HG03060 (cell line): ENCODE measurements at regions not wholly inside any gene's neighbourhood (a gene's known extent, or its start where the extent isn't known, plus 50 kb on each side); places are given as distances from the start of the nearest gene placed in this dataset.

Source experiments
- ATAC-seq: cut with Tn5 transposase; IDR thresholded peaks from one replicate; pipeline ENCODE4 v1.9.1; 2021; ENCODE audit warnings: low read depth, moderate number of reproducible peaks; ENCODE audit not compliant: unreplicated experiment

DNA sequence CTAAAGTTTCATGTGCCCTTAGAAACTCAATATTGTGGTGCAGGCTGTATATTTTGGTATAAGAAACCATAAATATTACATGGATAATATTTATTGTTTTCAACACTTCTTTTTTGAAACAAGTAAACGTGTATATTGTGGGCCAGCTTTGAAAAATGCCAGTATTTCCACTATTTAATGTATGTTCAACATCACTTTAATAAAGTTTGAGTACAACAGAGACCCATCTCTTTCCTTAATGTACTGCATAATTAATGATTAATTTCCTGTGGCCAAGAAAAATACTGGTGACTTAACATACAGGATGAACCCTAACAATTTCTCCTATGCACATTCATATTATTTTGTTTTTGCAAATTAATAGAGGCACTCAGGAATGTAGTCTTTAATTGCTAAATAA lies 2891.5 kb downstream of the PCDH9 start:
- no peak for ATAC-seq

DNA sequence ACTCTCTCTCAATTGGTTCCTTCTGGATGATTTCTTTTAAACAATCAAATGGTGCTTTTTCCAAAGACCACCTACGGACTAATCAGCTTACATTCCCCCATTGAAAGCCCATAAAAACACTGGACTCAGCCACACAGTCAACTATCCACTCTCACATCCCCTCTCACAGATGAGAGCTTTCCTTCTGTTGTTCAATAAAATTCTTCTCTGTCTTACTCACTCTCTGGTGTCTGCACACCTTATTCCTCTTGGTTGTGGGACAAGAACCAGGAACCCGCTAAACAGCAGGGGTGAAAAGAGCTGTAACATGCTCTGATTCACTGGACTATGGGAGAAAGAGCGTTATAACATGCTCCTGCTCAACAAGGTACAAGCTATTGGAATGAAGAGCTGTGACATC lies 2896.2 kb downstream of the PCDH9 start:
- ATAC-seq: no peak

DNA sequence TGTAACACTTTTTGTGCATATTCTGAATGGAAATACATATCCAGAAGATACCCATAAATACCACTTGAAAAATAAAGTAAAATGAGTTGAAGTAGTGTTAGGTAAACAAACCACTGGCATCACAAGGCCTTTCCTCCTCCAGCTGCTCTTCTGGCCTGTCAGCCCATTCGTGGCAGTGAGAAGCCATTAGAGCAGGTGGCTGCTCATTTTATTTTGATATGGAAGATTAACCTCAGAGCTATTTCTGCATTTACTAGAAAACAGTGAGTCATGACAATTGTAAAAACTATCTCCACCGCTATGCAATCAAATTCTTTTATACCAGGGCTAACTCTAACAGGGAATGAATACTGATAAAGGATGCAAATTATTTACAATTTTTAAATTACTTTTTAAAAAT lies 2898.1 kb downstream of the PCDH9 start:
- no peak for ATAC-seq

DNA sequence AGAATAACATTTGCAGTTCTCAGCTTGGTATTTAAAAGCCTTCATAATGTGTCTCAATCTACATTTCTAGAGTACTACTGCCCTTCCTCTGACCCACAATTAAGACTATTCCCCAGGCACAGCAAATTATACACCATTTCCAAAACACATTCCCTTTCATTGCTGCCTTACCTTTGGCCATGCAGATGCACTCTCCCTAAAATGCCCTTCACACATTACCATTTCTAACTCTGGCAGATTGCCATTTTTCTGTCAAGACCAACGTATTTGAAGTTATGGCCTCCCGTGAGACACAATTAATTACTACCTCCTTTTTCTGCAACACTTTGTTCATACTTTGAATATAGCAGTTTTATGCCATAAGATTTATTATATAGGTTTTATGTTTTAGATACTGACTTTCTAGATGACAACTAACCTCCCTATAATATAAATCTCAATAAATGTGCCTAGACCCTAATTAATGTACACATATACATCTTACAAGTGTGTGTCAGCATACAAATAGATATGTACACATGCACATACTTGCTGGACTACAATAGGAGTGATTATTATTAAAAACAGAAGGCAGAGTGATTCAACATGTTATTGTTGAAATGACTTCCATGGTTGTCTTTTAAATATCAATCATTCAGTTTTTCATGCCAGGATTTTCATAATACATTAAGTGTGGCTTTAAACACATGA lies 2902.5 kb downstream of the PCDH9 start:
- ATAC-seq: no peak

DNA sequence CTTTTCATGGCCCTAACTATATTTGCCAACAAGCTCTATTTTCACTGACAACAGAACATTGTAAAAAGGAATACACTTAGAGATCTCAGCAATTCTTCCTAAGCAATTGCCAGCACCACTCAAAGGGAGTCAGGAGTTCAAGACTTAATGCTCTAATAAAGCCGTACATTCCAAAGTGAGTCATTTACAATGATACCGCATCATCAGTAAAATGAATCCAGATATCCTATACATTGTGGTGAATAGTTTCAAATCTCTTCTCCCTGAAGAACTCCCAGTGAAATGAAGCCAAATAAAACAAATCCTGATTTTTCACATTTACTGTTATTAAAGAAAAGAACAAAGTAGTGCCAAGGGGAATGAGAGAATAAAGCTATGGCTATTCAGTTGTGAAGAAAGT lies 2898.7 kb upstream of the PCDH20 start:
- ATAC-seq: no peak

DNA sequence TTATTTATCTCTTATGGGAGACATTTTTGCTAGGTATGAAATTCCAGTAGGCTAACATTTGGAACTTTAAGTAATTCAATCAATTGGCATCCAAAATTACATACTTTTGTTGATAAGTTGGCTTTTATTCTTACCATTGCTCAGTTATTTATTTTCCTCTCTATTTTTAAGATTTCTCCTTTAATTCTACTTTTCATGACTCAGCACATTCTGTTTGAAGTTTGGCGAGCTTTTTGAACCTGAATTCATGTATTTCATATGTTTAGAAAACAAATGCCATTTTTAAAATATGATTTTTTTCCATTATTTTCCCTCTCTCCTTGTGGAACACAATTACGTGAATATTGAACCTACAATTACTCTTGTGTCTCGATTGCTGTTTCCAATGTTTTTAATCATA lies 2896.3 kb upstream of the PCDH20 start:
- no peak for ATAC-seq

DNA sequence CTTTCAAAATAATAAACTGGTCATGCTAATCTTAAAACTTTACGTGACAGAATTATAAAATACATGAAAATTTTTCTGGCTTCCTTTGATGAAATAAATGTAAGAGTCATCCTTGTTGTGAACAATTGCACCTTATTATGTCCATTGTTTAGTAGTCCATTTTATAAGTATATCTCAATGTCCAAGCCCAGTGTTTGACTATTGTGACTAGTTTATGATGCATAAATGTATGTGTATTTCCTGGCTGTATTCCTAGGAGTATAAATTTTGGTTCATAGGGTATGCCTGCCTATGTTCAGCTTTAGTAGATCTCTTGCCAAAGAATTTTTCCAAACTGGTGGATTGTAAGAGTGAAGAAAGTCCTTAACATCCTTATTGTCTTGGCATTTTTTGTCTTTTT lies 2895.5 kb upstream of the PCDH20 start:
- no peak for ATAC-seq

DNA sequence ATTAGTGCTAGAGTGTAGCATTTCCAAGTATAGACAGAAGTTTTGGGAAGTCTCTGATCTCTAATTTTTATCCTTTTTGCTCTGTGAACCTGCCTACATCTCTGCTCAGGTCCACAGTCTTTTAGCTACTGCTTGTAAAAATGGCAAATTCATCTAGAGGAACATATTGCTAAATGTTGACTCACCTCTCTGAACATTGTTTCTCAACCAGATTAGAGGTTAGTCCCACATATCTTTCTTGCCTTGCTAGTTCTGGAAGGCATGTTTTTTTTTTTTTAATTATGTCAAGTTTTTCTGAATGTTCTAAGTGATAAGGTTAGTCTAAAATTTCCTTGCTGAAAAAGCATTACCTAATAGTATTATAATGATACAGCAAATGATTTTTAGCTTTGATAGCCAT lies 2889.6 kb upstream of the PCDH20 start:
- no peak for ATAC-seq

DNA sequence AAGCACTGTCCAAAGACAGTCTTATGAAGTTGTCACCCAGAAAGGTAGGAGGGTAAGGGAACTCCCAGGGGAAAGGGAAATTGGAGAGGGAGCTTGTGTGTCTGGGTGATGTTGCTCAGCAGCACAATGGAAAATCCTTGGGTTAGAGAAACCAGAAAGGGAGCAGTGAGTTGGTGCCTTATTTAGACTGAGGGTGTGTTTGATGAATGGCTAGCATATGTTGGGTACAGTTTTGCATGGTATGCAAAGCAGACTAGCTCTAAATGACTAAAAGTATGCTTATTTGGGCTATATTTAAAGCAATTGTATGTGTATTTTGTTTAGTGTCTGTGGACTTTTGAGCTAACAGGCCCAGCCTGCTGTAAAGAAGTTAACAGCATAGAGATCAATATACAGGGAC lies 2884.6 kb upstream of the PCDH20 start:
- ATAC-seq: no peak

DNA sequence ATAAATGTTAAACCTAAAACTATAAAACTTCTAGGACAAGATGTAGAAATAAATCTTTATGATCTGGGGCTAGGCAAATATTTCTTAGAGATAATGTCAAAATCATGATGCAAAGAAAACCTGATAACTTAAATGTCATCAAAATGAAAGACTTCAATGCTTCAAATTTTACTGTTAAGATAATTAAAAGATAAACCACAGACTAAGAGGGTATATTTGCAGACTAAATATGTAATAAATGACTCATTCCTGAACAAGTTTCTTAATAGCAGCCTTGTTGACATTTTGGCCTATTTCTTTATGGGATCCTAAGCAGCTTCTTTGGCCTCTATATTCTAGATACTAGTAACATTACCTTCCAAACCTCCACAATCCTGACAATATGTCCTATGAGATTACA lies 2878.3 kb upstream of the PCDH20 start:
- ATAC-seq: no peak

DNA sequence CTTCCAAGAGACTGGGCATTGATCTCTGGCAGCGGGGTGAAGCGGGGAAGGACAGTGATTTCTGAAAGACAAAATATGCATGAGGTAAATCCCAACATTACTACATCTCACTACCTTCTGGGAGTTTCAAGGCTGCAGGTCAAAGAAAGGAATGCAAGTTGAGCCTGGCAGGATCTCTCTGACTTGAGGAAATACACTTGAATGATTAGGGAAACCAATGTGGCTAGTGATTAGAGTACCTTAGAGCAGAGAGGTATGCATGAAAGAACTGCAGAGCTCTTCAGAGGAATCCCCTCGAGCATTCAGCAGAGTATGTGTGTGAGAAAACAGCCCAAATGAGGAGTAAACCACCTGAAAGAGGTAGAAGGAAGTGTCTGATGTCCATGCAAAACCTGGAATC lies 2874.1 kb upstream of the PCDH20 start:
- no peak for ATAC-seq

DNA sequence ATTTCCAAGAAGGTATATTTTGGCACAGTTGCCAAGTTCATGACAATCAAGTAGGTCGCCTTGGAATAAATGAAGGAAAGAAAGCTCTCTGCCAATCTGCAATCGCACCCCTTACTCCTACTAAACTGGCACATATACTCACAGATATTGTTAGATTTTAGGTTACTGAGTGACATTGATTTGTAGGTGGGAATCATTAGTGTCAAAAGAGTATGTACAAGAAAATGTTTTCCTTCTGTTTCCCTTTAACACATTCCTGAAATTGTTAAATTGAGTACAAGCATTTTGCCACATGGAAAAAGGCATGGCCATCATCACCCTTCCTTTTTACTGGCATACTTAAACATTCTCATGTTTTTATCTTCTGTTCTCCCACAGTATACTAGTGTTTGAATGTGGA lies 2868.3 kb upstream of the PCDH20 start:
- no peak for ATAC-seq

DNA sequence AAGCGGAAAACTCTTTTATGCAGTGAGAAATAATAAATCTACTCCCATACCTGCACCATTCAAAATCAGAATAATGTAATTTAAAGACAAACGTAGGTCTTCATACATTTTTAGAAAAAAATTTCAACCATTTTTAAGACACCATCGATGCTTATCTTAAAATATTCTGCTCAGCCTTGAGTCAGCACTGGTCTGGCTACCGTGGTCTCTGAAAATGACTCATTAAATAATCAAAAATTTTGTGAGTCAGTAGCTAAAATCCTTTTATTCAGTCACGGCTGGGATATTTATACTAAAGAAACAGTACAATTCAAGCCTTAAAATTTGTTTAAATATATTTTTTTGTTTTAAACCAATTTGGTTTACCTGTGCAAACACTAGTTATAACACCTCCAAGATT lies 2862.8 kb upstream of the PCDH20 start:
- ATAC-seq: no peak

DNA sequence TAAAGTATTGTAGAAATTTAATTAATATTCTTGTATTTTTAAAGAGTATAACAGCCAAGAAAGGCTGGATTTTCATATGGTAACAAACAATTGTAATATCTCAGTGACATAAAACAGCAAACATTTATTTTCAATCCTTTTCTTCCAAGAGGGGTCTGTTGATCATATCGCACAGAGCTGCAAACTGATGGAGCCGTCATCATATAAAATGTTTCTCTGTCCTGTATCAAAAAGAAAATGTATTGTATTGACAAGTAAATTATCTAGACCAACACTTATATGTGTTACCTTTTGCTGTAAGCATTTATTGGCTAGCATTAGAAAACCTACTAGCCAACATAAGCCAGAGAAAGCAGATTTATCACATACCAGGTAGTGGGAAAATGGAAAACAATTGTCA lies 2861.4 kb upstream of the PCDH20 start:
- ATAC-seq: no peak

DNA sequence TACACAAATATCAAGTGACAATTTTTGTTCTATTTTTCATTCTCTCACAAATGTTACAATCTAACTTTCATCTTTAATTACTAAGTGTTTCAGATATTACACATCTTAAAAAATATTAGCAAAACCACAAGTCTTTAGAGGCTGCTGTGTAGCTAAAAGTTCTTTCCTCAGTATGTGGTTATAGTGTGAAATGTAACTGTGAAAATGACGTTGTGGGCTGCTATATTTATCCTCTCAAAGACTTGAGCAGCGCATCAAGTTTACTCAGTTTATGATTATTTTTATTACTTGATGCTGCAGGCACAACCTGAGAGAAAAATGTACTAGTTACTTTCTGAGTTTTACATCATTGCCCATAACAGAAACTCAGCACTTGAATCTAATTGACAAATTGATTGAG lies 2860.6 kb upstream of the PCDH20 start:
- ATAC-seq: no peak

DNA sequence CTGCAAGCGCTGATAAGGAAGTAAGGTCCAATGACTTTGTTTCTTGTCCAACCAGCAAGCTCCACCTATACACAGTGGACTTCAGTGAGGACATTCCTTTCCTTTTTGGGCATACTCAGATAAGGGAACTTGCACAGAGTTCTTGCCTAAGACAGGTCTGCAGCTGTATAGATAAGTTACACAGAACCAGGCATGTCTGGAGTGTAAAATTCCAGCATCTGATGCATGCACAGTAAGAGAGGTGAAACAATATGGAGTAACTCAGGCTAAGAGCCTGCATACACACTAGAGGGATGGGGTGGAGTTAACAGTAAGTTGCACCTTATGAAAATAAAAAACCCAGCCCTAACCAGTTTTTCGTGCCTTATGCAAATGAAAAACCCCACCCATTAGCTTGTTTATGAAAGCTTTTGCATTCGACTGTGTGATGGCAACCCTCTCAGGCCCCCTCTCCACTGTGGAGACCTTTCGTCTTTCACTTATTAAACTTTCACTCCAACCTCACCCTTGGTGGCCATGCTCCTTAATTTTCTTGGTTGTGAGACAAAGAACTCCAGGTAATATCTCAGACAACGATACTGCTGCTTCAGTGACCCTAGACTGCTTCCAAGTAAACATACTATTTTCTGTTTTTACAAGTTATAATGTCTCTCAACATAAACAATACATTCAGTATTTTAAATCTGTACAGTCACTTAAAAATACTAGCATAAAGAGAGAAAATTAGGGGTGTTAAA lies 2859.0 kb upstream of the PCDH20 start:
- no peak for ATAC-seq

DNA sequence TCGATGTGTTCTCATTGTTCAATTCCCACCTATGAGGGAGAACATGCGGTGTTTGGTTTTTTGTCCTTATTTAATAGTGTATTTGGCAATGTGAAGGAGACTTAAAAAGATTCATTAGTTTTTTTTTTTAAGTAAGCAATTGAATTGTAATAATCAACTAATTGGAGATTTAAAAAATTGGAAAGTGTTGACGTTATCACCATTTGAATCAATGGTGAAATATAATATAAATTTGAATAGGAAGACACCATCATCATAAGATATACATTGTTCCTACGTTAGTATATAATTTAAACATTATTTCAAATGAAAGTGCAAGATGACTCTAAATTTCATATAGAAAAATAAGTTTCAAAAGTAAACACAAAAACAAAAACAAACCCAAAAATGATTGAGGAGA lies 2858.1 kb upstream of the PCDH20 start:
- no peak for ATAC-seq

DNA sequence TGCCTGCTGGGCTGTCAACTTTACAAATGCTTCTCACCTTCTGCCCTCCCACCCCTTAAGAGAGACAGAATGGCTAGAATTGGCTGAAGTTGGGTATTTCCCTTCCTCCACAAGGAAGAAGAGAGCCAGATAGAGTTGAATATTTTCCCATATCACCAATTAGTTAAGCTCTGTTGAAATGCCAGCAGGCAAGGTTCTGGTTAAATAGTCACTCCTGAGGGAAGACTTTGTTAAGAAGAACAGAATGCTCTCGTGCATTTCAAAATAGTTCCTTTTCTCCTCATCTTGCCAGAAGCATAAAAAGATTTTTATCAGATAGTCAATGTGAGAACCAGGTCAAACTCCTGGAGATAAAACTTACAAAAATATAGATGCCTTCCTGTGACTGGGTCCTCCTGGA lies 2857.0 kb upstream of the PCDH20 start:
- ATAC-seq: no peak

DNA sequence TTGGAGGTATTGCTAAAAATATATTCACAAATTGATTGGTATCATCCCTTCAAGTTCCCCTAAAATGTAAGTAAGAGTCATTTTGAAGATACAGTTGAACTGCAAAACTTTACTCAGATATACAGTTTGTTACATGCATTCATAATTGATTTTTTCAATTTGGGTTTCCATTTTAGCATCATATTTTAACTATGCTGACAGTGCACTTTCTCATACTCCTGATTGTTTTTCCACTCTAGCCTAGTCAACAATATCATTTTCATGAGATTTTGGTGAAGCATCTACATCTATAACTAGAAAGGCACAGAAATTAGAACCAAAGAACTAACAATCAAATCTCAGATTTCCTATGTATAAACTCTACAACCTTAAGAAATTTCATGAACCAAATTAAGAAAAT lies 2850.4 kb upstream of the PCDH20 start:
- no peak for ATAC-seq

DNA sequence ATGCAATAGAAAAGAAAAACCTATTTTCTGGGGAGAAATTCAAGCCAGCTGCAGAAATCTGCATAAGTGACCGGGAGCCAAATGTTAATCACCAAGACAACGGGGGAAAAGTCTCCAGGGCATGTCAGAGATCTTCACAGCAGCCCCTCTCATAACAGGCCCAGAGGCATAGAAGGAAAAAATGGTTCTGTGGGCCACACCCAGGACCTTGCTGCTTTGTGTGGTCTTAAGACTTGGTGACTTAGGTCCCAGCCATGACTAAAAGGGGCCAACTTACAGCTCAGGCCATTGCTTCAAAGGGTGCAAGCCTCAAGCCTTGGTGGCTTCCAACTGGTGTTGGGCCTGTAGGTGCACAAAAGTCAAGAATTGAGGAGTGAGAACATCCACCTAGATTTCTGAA lies 2847.6 kb upstream of the PCDH20 start:
- ATAC-seq: no peak

DNA sequence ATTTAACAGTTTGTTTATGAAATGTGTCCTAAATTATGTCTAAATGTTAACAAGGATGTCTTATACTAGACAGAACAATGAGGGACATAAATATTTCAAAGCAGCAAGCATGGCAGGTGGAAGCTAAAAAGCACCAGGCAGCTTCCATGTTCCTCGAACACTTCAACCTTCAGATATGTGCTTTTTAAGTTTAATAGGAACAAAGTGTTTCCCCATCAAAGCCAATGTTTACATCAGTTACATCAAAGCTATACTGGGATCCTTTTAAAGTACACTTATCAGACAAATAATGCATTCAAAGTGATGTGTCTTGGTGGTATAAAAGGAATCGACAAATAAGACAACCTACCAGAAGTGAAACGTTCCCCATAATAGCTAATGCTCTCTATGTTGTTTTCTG lies 2841.1 kb upstream of the PCDH20 start:
- ATAC-seq: no peak

DNA sequence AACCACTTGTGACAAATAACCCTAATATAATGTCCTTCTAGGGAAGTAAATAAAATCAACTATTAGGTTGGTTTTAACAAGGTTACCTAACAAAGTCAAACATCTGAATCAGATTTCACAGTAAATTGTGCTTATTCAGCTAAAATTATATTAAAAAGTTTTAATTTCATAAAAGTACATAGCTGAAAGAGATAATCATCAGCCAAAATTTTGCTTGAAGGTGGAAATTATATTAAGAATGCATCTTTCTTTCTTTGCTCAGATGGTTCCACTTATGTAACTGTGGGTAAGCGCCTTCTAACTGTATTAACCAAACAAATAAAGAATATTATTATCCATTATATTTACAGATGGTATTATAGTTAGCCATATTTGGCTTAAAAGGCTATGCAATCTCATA lies 2840.3 kb upstream of the PCDH20 start:
- ATAC-seq: no peak
